SK-N-SH treated with all-trans-retinoic acid at 6 μM for 48 hours (cell line): ENCODE measurements at regions not wholly inside any gene's neighbourhood (a gene's known extent, or its start where the extent isn't known, plus 50 kb on each side); places are given as distances from the start of the nearest gene placed in this dataset.

ENCODE experiments used
- ARNTL ChIP-seq: fragments of 450-650 bp; formaldehyde crosslinking; IDR thresholded peaks from 2 replicates; pipeline ENCODE4 v1.5.0; 2020; ENCODE audit warnings: low read depth, mild to moderate bottlenecking, moderate library complexity, borderline replicate concordance
- CREB5 ChIP-seq: fragments of 250-450 bp; sonication (Bioruptor Pico); IDR thresholded peaks from 2 replicates; pipeline ENCODE4 v1.5.1; 2020; ENCODE audit warnings: low read depth, mild to moderate bottlenecking, moderate library complexity
- CSRNP3 ChIP-seq: fragments of 250-450 bp; sonication (Bioruptor Pico); IDR thresholded peaks from 2 replicates; pipeline ENCODE4 v1.5.1; 2021; ENCODE audit warnings: mild to moderate bottlenecking, moderate library complexity
- ESRRG ChIP-seq: fragments of 250-450 bp; sonication (Bioruptor Pico); IDR thresholded peaks from 2 replicates; pipeline ENCODE4 v1.6.1; 2021; ENCODE audit warnings: mild to moderate bottlenecking
- GLIS3 ChIP-seq: fragments of 250-450 bp; sonication (Bioruptor Pico); IDR thresholded peaks from 2 replicates; pipeline ENCODE4 v1.5.0; 2020; ENCODE audit warnings: mild to moderate bottlenecking, moderate library complexity
- ISL1 ChIP-seq: fragments of 250-450 bp; sonication (Bioruptor Pico); IDR thresholded peaks from 2 replicates; pipeline ENCODE4 v2.1.2; 2022; ENCODE audit warnings: mild to moderate bottlenecking, moderate library complexity
- OSR1 ChIP-seq: fragments of 250-450 bp; sonication (Bioruptor Pico); IDR thresholded peaks from 2 replicates; pipeline ENCODE4 v1.8.0; 2022; ENCODE audit warnings: moderate library complexity, mild to moderate bottlenecking, inconsistent platforms
- PATZ1 ChIP-seq: fragments of 250-450 bp; sonication (Bioruptor Pico); IDR thresholded peaks from 2 replicates; pipeline ENCODE4 v1.8.0; 2020; ENCODE audit warnings: mild to moderate bottlenecking, moderate library complexity, borderline replicate concordance
- PPARA ChIP-seq: fragments of 250-450 bp; sonication (Bioruptor Pico); IDR thresholded peaks from 2 replicates; pipeline ENCODE4 v1.5.0; 2020; ENCODE audit warnings: mild to moderate bottlenecking, borderline replicate concordance
- RARB ChIP-seq: fragments of 250-450 bp; sonication (Bioruptor Pico); IDR thresholded peaks from 2 replicates; pipeline ENCODE4 v1.8.0; 2021; ENCODE audit warnings: mild to moderate bottlenecking, moderate library complexity
- ZFP3 ChIP-seq: fragments of 250-450 bp; sonication (Bioruptor Pico); IDR thresholded peaks from 2 replicates; pipeline ENCODE4 v1.5.0; 2020; ENCODE audit warnings: mild to moderate bottlenecking, moderate library complexity
- ZFP30 ChIP-seq: fragments of 450-650 bp; formaldehyde crosslinking; IDR thresholded peaks from 2 replicates; pipeline ENCODE4 v1.5.0; 2022; ENCODE audit warnings: mild to moderate bottlenecking, moderate library complexity
- ZNF70 ChIP-seq: fragments of 450-650 bp; formaldehyde crosslinking; IDR thresholded peaks from 2 replicates; pipeline ENCODE4 v1.5.0; 2020; ENCODE audit warnings: mild to moderate bottlenecking, moderate library complexity
- ZNF8 ChIP-seq: fragments of 450-650 bp; formaldehyde crosslinking; IDR thresholded peaks from 2 replicates; pipeline ENCODE4 v1.5.0; 2020; ENCODE audit warnings: mild to moderate bottlenecking, moderate library complexity

DNA sequence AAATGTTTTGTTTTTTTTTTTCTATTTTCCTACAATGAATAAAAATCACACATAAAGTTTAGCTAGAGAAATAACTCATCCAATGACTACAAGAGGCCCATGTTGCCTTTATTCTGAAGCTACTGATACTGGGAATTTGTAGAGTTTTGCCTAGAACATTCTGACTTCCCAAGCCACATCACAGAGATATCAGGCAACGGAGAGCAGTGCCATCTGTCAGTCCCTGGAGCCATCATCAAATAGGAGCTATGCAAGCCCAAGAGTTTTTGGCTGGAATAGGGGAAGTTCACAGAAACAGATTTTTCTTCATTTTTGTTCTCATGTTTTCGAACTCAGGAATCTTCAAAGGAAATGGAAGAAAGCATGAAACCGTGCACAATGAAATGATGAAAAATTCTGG lies 896.6 kb downstream of the TLE1 start:
- no peak for TF ChIP-seq GLIS3 (CRISPR knock-in tag)
- TF ChIP-seq ISL1 (CRISPR knock-in tag) = no peak
- TF ChIP-seq PATZ1 (CRISPR knock-in tag) = no peak
- no peak for TF ChIP-seq OSR1
- no peak for TF ChIP-seq RARB
- no peak for TF ChIP-seq CREB5 (CRISPR knock-in tag)
- TF ChIP-seq PPARA (CRISPR knock-in tag) = no peak
- TF ChIP-seq ARNTL (CRISPR knock-in tag) = no peak
- no peak for TF ChIP-seq ZNF8 (CRISPR knock-in tag)
- TF ChIP-seq ESRRG (CRISPR knock-in tag) = no peak
- TF ChIP-seq ZNF70 (CRISPR knock-in tag) = no peak
- TF ChIP-seq ZFP3 = no peak
- no peak for TF ChIP-seq CSRNP3 (CRISPR knock-in tag)
- no peak for TF ChIP-seq ZFP30
